ENCODE measurements at regions not wholly inside any gene's neighbourhood (a gene's known extent, or its start where the extent isn't known, plus 50 kb on each side); places are given as distances from the start of the nearest gene placed in this dataset.
"Not testable (repeated sequence)": the region's sequence is repeated elsewhere in the genome, so short reads cannot be mapped to it uniquely, and the experiment has no call there.

DNA sequence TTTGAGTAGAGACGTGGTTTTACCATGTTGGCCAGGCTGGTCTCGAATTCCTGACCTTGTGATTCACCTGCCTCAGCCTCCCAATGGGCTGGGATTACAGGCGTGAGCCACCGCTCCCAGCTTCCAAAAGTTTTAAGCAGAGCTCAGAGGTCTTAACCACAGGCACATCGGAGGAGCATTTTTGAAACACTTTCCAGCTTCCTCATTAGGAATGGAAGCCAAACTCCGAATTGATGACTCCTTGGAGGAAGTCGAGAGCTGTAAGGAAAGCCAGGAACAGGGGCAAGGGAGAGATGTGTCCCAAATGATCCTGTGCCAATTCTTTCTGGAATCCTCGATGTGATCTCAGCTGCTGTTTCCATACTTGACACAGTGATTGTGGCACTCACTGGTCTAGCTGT lies 56.2 kb upstream of the CCZ1B start:
- not testable (repeated sequence) for DNase-seq

- not testable (repeated sequence) for DNase-seq
Observed at GRCh38 chr7:6883756-6884155, 57.7 kb upstream of the CCZ1B start.

DNA sequence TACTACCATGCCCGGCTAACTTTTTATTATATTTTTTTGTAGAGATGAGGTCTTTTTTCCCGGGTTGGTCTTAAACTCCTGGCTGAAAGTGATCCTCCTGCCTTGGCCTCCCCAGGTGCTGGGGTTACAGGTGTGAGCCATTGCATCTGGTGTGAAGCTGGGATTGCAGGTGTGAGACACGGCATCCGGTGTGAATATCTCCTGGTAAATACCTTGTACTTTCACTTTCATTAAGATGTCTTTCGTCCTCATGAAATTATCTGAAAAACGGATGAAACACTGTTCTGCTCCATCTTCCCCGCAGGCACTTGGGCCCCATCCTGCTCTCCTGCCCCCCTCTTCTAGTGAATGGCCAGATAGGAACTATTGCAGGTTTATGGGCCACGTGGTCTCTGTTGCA lies 60.1 kb upstream of the CCZ1B start:
- DNase-seq: no peak

DNA sequence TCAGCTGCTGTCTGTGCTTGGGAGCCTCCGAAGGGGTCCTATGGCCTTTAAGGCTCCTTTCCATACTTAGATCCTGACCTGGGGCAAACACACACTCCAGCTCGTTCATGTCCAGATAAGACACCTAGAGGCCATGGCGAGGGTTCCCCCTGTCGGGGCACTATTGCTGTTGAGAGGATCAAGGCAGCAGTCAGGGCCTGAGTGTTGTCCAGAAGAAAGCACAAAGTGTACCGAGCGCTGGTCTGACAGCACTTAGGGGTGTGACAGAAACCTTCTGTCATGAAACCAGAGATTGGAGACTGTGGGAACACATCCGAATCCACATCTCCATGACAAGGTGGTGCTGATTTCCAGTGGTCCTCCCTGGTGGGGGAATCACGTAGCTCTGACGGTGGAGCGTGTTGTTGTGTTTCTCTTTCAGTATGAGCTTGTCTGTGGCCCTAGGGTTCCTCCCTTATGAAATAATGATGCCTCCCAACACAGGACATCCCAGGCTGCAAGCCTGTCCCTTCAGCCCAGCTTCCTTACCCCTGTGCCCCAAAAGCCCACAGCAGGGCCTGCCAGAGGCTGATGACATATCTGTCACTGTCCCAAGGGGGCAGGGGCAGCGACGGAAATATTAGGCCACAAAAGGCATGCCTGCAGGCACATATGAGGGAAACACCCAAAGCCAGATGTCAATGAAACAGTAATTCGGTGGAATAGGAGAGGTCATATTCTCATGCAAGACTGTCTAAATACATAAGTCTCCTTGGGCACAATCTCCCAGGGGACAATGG lies 62.4 kb upstream of the CCZ1B start:
- not testable (repeated sequence) for DNase-seq

DNA sequence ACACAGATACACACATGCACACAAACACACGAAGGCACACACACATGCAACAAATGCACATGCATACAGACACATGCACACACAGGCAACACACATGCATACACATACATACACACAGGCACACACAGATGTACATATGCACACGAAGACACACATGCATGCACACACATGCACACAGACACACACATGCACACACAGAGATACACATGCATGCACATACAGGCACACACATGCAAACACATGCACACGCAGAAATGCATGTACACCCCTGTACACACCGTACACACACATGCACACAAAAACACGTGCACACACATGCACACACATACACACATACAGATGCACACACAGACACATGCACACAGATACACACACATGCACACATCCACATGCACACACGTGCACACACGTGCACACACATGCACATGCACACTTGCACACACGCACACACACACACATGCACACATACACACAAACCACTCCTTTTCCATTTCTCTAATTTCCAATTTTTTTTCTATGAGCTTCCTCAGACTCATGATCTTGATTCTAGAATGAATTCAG lies 63.3 kb upstream of the CCZ1B start:
- no peak for DNase-seq

DNA sequence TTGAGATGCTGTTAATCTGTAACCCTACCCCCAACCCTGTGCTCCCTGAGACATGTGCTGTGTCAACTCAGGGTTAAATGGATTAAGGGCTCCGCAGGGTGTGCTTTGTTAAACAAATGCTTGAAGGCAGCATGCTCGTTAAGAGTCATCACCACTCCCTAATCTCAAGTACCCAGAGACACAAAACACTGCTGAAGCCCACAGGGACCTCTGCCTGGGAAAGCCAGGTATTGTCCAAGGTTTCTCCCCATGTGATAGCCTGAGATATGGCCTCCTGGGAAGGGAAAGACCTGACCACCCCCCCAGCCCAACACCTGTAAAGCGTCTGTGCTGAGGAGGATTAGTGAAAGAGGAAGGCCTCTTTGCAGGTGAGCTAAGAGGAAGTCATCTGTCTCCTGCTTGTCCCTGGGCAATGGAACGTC lies 76.0 kb upstream of the CCZ1B start:
- DNase-seq: not testable (repeated sequence)

DNA sequence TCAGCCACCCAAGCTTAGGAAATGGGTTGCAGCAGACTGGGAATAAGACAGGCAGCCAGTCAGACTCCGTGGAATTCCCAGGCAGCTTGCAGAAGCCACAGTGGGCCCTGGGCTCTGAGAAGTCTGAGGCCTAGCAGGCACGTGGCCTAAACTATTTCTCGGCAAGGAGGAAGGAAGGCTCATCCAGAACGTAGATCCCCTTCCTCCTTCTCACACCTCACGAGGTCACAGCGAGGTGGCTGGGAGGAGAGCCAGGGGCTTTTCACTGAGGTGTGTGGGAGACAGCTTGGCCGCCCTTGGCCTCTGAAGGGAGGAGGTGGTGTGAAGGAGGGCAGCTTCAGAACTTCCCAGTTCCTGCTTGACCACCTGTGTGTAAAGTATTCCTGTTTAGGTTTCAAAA lies 77.2 kb upstream of the CCZ1B start:
- not testable (repeated sequence) for DNase-seq

DNA sequence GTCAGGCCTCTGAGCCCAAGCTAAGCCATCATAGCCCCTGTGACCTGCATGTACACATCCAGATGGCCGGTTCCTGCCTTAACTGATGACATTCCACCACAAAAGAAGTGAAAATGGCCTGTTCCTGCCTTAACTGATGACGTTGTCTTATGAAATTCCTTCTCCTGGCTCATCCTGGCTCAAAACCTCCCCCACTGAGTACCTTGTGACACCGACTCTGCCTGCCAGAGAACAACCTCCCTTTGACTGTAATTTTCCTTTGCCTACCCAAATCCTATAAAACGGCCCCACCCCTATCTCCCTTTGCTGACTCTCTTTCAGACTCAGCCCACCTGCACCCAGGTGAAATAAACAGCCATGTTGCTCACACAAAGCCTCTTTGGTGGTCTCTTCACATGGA lies 77.7 kb upstream of the CCZ1B start:
- not testable (repeated sequence) for DNase-seq

GRCh38 chr7:6917258-6917657 lies 91.2 kb upstream of the CCZ1B start:
- no peak for DNase-seq

GRCh38 chr7:6919169-6919568 lies 93.1 kb upstream of the CCZ1B start:
- not testable (repeated sequence) for DNase-seq

GRCh38 chr7:6924523-6924922 lies 98.4 kb upstream of the CCZ1B start:
- DNase-seq: not testable (repeated sequence)

- DNase-seq: not testable (repeated sequence)
Observed at GRCh38 chr7:6926193-6927174, 100.4 kb upstream of the CCZ1B start.

- not testable (repeated sequence) for DNase-seq
Observed at GRCh38 chr7:6927643-6928042, 101.6 kb upstream of the CCZ1B start.

- DNase-seq: not testable (repeated sequence)
Observed at GRCh38 chr7:6929588-6929987, 103.5 kb upstream of the CCZ1B start.

DNA sequence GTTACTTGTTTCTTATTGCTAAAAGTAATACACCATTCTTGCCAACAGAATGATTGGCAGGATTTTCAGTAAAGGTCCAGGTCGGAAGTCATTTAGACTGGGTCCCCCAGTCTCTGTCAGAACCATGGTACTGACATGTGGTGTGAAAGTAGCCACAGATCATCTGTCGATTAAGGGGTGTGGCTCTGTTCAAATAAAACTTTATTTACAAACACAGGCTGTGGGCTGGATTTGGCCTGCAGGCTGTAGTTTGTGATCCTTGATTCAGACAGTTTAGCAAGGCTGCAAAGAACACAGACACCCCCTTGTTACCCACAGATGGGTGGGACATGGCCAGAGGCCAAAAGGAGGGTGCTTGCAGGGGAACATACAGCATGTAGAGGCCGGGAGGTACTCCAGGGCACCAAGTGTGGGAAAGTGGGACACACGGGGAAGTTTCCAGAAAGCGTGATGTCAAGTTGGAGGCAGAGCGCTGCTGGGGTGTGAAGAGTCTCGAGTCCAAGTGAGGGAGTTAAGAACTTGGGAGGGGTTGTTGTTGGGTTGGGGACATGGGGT lies 104.1 kb upstream of the CCZ1B start:
- DNase-seq: not testable (repeated sequence)

GRCh38 chr7:6930787-6931186 lies 104.7 kb upstream of the CCZ1B start:
- not testable (repeated sequence) for DNase-seq

- not testable (repeated sequence) for DNase-seq
Observed at GRCh38 chr7:6931456-6931855, 105.4 kb upstream of the CCZ1B start.

DNA sequence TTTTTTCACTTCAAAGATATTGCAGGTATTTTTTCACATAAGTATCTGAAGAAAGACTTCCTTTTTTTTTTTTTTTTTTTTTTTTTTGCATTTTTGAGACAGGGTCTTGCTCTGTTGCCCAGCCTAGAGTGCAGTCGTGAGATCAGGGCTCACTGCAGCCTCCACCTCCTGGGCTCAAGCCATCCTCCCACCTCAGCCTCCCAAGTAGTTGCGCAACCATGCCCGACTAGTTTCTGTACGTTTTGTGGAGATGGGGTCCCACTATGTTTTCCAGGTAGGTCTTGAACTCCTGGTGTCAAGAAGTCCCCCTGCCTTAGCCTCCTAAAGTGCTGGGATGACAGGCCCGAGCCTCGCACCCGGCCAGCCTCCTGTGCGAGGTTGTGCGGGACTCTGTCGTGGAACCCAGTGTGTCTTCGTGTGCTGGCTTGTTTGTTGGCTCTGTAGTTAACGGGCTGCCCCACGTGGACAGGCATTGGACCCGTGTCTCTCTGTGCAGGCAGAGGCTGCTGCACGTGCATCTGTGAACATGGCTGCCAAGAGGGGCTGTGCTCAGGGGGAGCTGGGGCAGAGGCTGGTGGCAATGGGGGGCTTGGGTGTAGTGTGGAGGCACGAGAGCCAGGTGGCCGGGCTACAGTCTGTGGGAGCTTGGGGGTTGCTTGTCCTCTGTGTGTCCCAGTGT lies 108.0 kb upstream of the CCZ1B start:
- not testable (repeated sequence) for DNase-seq

DNA sequence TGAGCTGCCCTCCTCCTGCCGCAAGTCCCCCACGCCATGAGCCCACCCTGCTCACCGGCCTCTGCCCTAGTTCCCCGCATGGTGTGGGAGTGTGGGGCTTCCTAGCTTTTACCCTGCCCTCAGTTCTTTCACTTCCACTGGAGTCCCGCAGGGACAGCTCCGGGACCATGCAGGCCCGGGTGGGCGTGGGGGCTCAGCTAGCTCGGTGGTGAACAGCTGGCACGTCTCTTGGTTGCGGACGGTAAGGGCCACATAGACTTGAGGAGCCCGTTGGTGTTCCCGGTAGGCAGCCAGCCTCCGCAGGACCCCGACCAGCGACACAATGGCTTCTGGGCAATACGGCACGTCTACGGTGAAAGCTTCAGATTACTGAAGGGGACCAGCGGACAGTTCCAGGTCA lies 108.9 kb upstream of the CCZ1B start:
- DNase-seq: no peak

- not testable (repeated sequence) for DNase-seq
Observed at GRCh38 chr7:6936626-6937025, 110.6 kb upstream of the CCZ1B start.

- not testable (repeated sequence) for DNase-seq
Observed at GRCh38 chr7:6937746-6938145, 111.7 kb upstream of the CCZ1B start.

DNA sequence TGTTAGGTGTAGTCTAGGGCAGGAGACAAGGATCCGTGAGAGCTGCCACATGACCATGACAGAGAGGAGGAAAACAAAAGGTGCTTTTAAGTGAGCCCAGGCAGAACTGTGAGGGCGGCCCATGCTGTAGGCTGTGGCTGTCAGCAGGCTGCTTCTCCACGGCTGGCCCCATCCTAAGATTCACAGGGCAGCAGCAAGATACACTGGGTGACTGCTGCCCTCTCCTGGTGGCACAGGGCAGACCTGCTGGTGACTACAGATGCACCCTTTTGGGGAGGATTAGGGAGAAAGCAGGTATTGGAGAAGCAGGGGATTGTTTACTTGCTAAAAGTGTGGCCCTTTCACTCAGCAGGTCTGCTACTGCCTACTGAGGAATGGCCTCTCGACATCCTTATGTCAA lies 112.2 kb upstream of the CCZ1B start:
- DNase-seq: not testable (repeated sequence)
